Endothelial cell of umbilical vein (primary cell): ENCODE measurements at regions not wholly inside any gene's neighbourhood (a gene's known extent, or its start where the extent isn't known, plus 50 kb on each side); places are given as distances from the start of the nearest gene placed in this dataset.

Source experiments
- BruUV-seq: library from RNA; stranded (reverse); fragments of 400-500 nt; replicated peaks from 2 replicates; lab custom pipeline; 2021; lab: Mats Ljungman, UMichigan
- CTCF ChIA-PET: fragments of 300-600, 350-600 bp; sonication (Branson Sonifier 250); formaldehyde crosslinking; loops from one replicate; lab custom pipeline; 2021; ENCODE audit warnings: antibody characterized with exemption, inconsistent platforms; lab: Charles Lee
- POLR2A ChIA-PET: fragments of 300-600, 350-600 bp; sonication (Branson Sonifier 250); formaldehyde crosslinking; loops from one replicate; lab custom pipeline; 2021; ENCODE audit warnings: antibody characterized with exemption, inconsistent platforms; lab: Charles Lee
- DNase-seq: peaks from one replicate; pipeline ENCODE4 v3.0.0-alpha.2; 2011; ENCODE audit warnings: low read depth, low spot score
- FAIRE-seq: peaks from 2 replicates; lab custom pipeline; 2011; peaks lifted over from hg19 to GRCh38; lab: Jason Lieb, UNC
- H2AFZ ChIP-seq: 2 replicates; pipeline ENCODE4 v1.6.0; 2012; ENCODE audit warnings: low read depth, low read length, control low read depth, inconsistent platforms
- H3K27ac ChIP-seq: 2 replicates; pipeline ENCODE4 v1.5.1; 2011; ENCODE audit warnings: low read depth, mild to moderate bottlenecking, control low read depth, low read length, moderate library complexity; ENCODE audit not compliant: insufficient read depth
- H3K27me3 ChIP-seq, 2 experiments: 2 replicates each; pipeline versions ENCODE4 v1.6.0 to v1.6.1; 2011; ENCODE audit warnings: low read length in 2 of 2, mixed read lengths in 1 of 2; ENCODE audit not compliant: control insufficient read depth in 2 of 2, insufficient read depth in 2 of 2
- H3K36me3 ChIP-seq, 2 experiments: 2 replicates in 1 of 2; 3 replicates in 1 of 2; pipeline ENCODE4 v1.5.1; 2011; ENCODE audit warnings: low read length in 2 of 2, mild to moderate bottlenecking in 1 of 2, moderate library complexity in 1 of 2; ENCODE audit not compliant: control insufficient read depth in 2 of 2, insufficient read depth in 2 of 2; ENCODE audit errors: extremely low read depth in 1 of 2
- H3K4me1 ChIP-seq: 3 replicates; pipeline ENCODE4 v1.5.1; 2011; ENCODE audit warnings: mild to moderate bottlenecking, low read length; ENCODE audit not compliant: control insufficient read depth, insufficient read depth; ENCODE audit errors: extremely low read depth
- H3K4me2 ChIP-seq: 2 replicates; pipeline ENCODE4 v1.6.1; 2011; ENCODE audit warnings: low read length, control low read depth, mixed read lengths; ENCODE audit not compliant: insufficient read depth
- H3K4me3 ChIP-seq, 3 experiments: fragments of 200-600 bp in 1 of 3; sonication (generic), shearing (Covaris generic) in 1 of 3; replicated peaks in 1 of 3; 2 replicates each; pipeline ENCODE4 v1.5.1; 2011 to 2016; ENCODE audit warnings: control low read depth in 3 of 3, low read length in 3 of 3, mild to moderate bottlenecking in 2 of 3, inconsistent platforms in 1 of 3, low read depth in 1 of 3, moderate library complexity in 1 of 3; ENCODE audit not compliant: insufficient read depth in 1 of 3
- H3K79me2 ChIP-seq: 2 replicates; pipeline ENCODE4 v1.6.0; 2012; ENCODE audit warnings: low read length, inconsistent platforms; ENCODE audit not compliant: control insufficient read depth, insufficient read depth
- H3K9ac ChIP-seq: replicated peaks from 2 replicates; pipeline ENCODE3; 2011; ENCODE audit warnings: low read length, control low read depth; ENCODE audit not compliant: insufficient read depth; ENCODE audit errors: extremely low read depth
- H3K9me1 ChIP-seq: replicated peaks from 3 replicates; pipeline ENCODE4 v1.6.0; 2011; ENCODE audit warnings: mild to moderate bottlenecking, low read length; ENCODE audit not compliant: control insufficient read depth, insufficient read depth; ENCODE audit errors: extremely low read depth
- H3K9me3 ChIP-seq: replicated peaks from 2 replicates; pipeline ENCODE4 v1.5.1; 2012; ENCODE audit warnings: low read length, inconsistent platforms; ENCODE audit not compliant: control insufficient read depth, insufficient read depth
- H4K20me1 ChIP-seq: replicated peaks from 2 replicates; pipeline ENCODE3; 2011; ENCODE audit warnings: mild to moderate bottlenecking, low read length; ENCODE audit not compliant: control insufficient read depth, insufficient read depth; ENCODE audit errors: extremely low read depth
- EZH2 ChIP-seq: IDR thresholded peaks from 2 replicates; pipeline ENCODE4 v1.6.1; 2012; ENCODE audit warnings: borderline replicate concordance, low read depth, mild to moderate bottlenecking, moderate library complexity, low read length, inconsistent platforms; ENCODE audit not compliant: severe bottlenecking
- FOS ChIP-seq: IDR thresholded peaks from 2 replicates; pipeline ENCODE4 v1.6.1; 2011; ENCODE audit warnings: mild to moderate bottlenecking, low read length, moderate library complexity, borderline replicate concordance; ENCODE audit not compliant: insufficient read depth
- GATA2 ChIP-seq: IDR thresholded peaks from 2 replicates; pipeline ENCODE4 v1.7.0; 2011; ENCODE audit warnings: low read depth, mild to moderate bottlenecking, moderate library complexity, mixed read lengths, low read length; ENCODE audit not compliant: insufficient read length, insufficient read depth
- JUN ChIP-seq: IDR thresholded peaks from 2 replicates; pipeline ENCODE4 v1.6.1; 2011; ENCODE audit warnings: borderline replicate concordance, low read depth; ENCODE audit not compliant: insufficient read length, insufficient read depth
- MYC ChIP-seq: IDR thresholded peaks from one replicate; pipeline ENCODE4 v1.6.1; 2011; ENCODE audit warnings: mild to moderate bottlenecking, low read depth, low read length
- POLR2A ChIP-seq: IDR thresholded peaks from 2 replicates; pipeline ENCODE4 v1.6.1; 2012; ENCODE audit warnings: low read depth, mild to moderate bottlenecking, control low read depth, low read length
- POLR2AphosphoS5 ChIP-seq: IDR thresholded peaks from 2 replicates; pipeline ENCODE4 v1.6.1; 2012; ENCODE audit warnings: low read depth, mild to moderate bottlenecking, control low read depth, low read length, moderate library complexity; ENCODE audit not compliant: insufficient read depth
- dilution Hi-C: fragments of 300-500 bp; cut with MboI; formaldehyde crosslinking; loops from one replicate; pipeline ENCODE4 v1.15.0; 2019; ENCODE audit warnings: low sequenced_read_pairs; ENCODE audit not compliant: extremely low pct_ligation_motif_present
- intact Hi-C: fragments of 100-400 bp; cut with micrococcal nuclease; formaldehyde crosslinking; loops from one replicate; pipeline ENCODE4 v1.10.0; 2022
- TF ChIP-seq, protein P1 (sequence below): IDR thresholded peaks from 2 replicates; pipeline ENCODE4 v1.6.1; 2011; ENCODE audit not compliant: insufficient read depth, insufficient read length
- TF ChIP-seq, protein P2 (sequence below), 2 donors: IDR thresholded peaks; 1 replicate in 1 of 2; 2 replicates in 1 of 2; pipeline ENCODE4 v1.5.1; 2011; ENCODE audit warnings: low read length in 2 of 2, mild to moderate bottlenecking in 2 of 2, moderate library complexity in 2 of 2, control low read depth in 1 of 2, inconsistent platforms in 1 of 2, low read depth in 1 of 2; ENCODE audit not compliant: insufficient read depth in 1 of 2; ENCODE audit errors: extremely low read depth in 1 of 2

GRCh38 chr13:102972191-102972590, 94.0 kb downstream of the SLC10A2 start:
- TF ChIP-seq MYC: no peak
- no peak for TF ChIP-seq POLR2A
- TF ChIP-seq JUN: no peak
- no peak for TF ChIP-seq FOS
- TF ChIP-seq, protein P1, sequence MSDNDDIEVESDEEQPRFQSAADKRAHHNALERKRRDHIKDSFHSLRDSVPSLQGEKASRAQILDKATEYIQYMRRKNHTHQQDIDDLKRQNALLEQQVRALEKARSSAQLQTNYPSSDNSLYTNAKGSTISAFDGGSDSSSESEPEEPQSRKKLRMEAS: no peak
- TF ChIP-seq EZH2: no peak
- no peak for TF ChIP-seq GATA2
- no peak for TF ChIP-seq POLR2AphosphoS5
- TF ChIP-seq, protein P2, sequence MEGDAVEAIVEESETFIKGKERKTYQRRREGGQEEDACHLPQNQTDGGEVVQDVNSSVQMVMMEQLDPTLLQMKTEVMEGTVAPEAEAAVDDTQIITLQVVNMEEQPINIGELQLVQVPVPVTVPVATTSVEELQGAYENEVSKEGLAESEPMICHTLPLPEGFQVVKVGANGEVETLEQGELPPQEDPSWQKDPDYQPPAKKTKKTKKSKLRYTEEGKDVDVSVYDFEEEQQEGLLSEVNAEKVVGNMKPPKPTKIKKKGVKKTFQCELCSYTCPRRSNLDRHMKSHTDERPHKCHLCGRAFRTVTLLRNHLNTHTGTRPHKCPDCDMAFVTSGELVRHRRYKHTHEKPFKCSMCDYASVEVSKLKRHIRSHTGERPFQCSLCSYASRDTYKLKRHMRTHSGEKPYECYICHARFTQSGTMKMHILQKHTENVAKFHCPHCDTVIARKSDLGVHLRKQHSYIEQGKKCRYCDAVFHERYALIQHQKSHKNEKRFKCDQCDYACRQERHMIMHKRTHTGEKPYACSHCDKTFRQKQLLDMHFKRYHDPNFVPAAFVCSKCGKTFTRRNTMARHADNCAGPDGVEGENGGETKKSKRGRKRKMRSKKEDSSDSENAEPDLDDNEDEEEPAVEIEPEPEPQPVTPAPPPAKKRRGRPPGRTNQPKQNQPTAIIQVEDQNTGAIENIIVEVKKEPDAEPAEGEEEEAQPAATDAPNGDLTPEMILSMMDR (IDR thresholded peaks at IDR 0.05; ENCODE audit: extremely low read depth in 1 of 2, insufficient read depth in 1 of 2, low read depth in 1 of 2, low read length in 2 of 2): no peak
- dilution Hi-C loops: no loop called here

More at GRCh38 chr13:102972191-102972590, 94.0 kb downstream of the SLC10A2 start:
- H3K9me3 ChIP-seq: no peaks in the 10 kb centered on the region
- no TSS peak for BruUV-seq
- H4K20me1 ChIP-seq: no peaks in the 10 kb centered on the region
- POLR2A ChIA-PET: no interaction called here
- no peak overlapping the region for H3K9ac ChIP-seq
- no peak overlapping the region for H3K4me3 ChIP-seq
- no peaks in the 10 kb centered on the region for H3K79me2 ChIP-seq
- no peaks in the 10 kb centered on the region for H3K36me3 ChIP-seq
- no peaks in the 10 kb centered on the region for H3K9me1 ChIP-seq
- H3K4me1 ChIP-seq: no peaks in the 10 kb centered on the region
- no peak overlapping the region for H2AFZ ChIP-seq
- no peaks in the 10 kb centered on the region for H3K27me3 ChIP-seq
- intact Hi-C loops: no loop called here
- no peak overlapping the region for H3K4me2 ChIP-seq
- H3K27ac ChIP-seq: no peak overlapping the region
- no peak for DNase-seq
- CTCF ChIA-PET: no interaction called here
- no peak for FAIRE-seq
